ENCODE measurements at regions not wholly inside any gene's neighbourhood (a gene's known extent, or its start where the extent isn't known, plus 50 kb on each side); places are given as distances from the start of the nearest gene placed in this dataset.

DNA sequence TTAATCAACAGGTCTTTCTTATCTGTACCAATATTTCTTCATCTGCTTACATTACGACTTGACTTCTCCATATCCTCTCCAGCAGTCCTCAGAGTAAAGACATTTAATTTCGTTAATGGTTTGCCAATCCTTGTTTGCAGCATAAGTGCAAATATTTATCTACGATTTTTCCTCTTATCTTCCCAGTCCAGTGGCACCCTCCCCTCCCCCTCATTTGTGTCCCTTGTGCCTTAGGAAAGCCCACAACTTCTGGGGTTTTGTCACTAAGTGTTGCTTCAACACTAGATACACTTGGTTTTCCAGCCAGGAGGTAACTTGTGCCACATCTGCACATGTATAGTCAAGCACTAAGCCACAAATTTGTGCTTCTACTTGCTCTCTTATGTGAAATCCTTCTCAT, 327.2 kb downstream of the CBLN4 start:
- Mint-ChIP-seq H3K27me3 (no peaks in the 10 kb centered on the region), H3K4me3 (no peak overlapping the region), H3K9me3 (no peaks in the 10 kb centered on the region), H3K36me3 (ENCODE audit: low read depth) (no peaks in the 10 kb centered on the region), H3K4me1 (no peaks in the 10 kb centered on the region), H3K27ac (no peak overlapping the region)
- TF ChIP-seq, protein P1, sequence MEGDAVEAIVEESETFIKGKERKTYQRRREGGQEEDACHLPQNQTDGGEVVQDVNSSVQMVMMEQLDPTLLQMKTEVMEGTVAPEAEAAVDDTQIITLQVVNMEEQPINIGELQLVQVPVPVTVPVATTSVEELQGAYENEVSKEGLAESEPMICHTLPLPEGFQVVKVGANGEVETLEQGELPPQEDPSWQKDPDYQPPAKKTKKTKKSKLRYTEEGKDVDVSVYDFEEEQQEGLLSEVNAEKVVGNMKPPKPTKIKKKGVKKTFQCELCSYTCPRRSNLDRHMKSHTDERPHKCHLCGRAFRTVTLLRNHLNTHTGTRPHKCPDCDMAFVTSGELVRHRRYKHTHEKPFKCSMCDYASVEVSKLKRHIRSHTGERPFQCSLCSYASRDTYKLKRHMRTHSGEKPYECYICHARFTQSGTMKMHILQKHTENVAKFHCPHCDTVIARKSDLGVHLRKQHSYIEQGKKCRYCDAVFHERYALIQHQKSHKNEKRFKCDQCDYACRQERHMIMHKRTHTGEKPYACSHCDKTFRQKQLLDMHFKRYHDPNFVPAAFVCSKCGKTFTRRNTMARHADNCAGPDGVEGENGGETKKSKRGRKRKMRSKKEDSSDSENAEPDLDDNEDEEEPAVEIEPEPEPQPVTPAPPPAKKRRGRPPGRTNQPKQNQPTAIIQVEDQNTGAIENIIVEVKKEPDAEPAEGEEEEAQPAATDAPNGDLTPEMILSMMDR (IDR thresholded peaks at IDR 0.05): no peak
- no peak for DNase-seq
- no peak for ATAC-seq (ENCODE audit: low read depth)
- intact Hi-C loops (cut with micrococcal nuclease): no loop called here
- POLR2A ChIA-PET: no interaction called here
- CTCF ChIA-PET: no interaction called here

- H3K9me3 Mint-ChIP-seq: no peaks in the 10 kb centered on the region
- no peaks in the 10 kb centered on the region for H3K27me3 Mint-ChIP-seq
- ChIA-PET CTCF (no interaction called here), POLR2A (no interaction called here)
- no peak overlapping the region for H3K27ac Mint-ChIP-seq
- ATAC-seq (ENCODE audit: low read depth) (no peak), DNase-seq (no peak)
- no peaks in the 10 kb centered on the region for H3K36me3 Mint-ChIP-seq (ENCODE audit: low read depth)
- intact Hi-C loops (cut with micrococcal nuclease): no loop called here
- TF ChIP-seq, protein P1 (IDR thresholded peaks at IDR 0.05): no peak
- H3K4me3 Mint-ChIP-seq: no peak overlapping the region
- H3K4me1 Mint-ChIP-seq: no peaks in the 10 kb centered on the region
Measured at GRCh38 chr20:55677011-55677410, 328.3 kb downstream of the CBLN4 start.

DNA sequence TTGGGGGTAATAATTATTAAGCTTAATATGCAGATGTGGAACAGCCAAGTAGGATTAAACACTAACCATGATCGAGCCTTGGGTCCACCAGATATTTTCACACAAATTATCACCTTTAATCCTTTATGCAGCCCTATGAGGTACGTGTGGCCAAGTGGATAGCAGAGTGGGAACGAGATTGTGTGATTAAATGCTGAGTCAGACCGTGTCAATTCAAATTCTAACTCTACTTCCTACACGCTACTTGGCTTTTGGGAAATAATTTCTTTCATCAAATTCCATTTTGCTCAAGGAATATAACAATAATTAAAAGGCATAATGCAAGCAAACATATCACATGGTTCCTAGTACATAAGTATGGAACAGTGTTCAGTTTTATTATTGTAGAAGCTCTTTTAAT, 329.2 kb downstream of the CBLN4 start:
- TF ChIP-seq, protein P1 (IDR thresholded peaks at IDR 0.05): no peak
- H3K4me3 Mint-ChIP-seq: no peak overlapping the region
- no peak for ATAC-seq (ENCODE audit: low read depth)
- no peaks in the 10 kb centered on the region for H3K4me1 Mint-ChIP-seq
- ChIA-PET POLR2A (no interaction called here), CTCF (no interaction called here)
- intact Hi-C loops (cut with micrococcal nuclease): no loop called here
- no peak overlapping the region for H3K27ac Mint-ChIP-seq
- H3K9me3 Mint-ChIP-seq: no peaks in the 10 kb centered on the region
- no peak for DNase-seq
- no peaks in the 10 kb centered on the region for H3K36me3 Mint-ChIP-seq (ENCODE audit: low read depth)
- no peaks in the 10 kb centered on the region for H3K27me3 Mint-ChIP-seq

GRCh38 chr20:55668631-55669030, 336.7 kb downstream of the CBLN4 start:
- Mint-ChIP-seq H3K4me1 (no peaks in the 10 kb centered on the region), H3K4me3 (no peak overlapping the region), H3K36me3 (ENCODE audit: low read depth) (no peaks in the 10 kb centered on the region), H3K27me3 (no peaks in the 10 kb centered on the region), H3K9me3 (no peaks in the 10 kb centered on the region), H3K27ac (no peak overlapping the region)
- no peak for DNase-seq
- intact Hi-C loops (cut with micrococcal nuclease): no loop called here
- ATAC-seq (ENCODE audit: low read depth): no peak
- CTCF ChIA-PET: no interaction called here
- TF ChIP-seq, protein P1 (IDR thresholded peaks at IDR 0.05): no peak
- POLR2A ChIA-PET: no interaction called here

DNA sequence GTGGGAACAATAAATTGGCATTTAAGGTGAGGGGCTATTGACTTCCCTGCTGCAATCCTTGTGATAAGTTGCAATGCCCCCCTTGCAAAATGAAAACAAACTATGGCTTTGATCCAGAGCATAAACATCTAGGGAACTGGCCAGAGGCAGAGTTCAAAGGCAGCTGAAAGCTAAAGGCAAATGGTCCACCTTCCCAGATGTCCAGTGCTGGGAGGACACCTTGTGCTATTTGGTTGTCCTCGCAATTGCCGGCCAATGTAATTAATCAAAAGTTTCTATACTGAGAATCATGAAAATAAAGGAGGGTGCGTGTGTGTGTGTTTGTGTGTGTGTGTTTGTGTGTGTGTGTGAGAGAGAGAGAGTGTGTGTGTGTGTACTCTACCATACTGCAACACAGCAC, 337.4 kb downstream of the CBLN4 start:
- H3K4me3 Mint-ChIP-seq: no peak overlapping the region
- no peaks in the 10 kb centered on the region for H3K4me1 Mint-ChIP-seq
- TF ChIP-seq, protein P1 (IDR thresholded peaks at IDR 0.05): no peak
- no peaks in the 10 kb centered on the region for H3K36me3 Mint-ChIP-seq (ENCODE audit: low read depth)
- no peaks in the 10 kb centered on the region for H3K27me3 Mint-ChIP-seq
- no peak overlapping the region for H3K27ac Mint-ChIP-seq
- POLR2A ChIA-PET: no interaction called here
- DNase-seq (no peak), ATAC-seq (ENCODE audit: low read depth) (no peak)
- no peaks in the 10 kb centered on the region for H3K9me3 Mint-ChIP-seq
- CTCF ChIA-PET: no interaction called here
- intact Hi-C loops (cut with micrococcal nuclease): no loop called here

Measured in activated B cell treated with CpG ODN at 0.5 μM for 24 hours (primary cell).